ENCODE measurements at regions not wholly inside any gene's neighbourhood (a gene's known extent, or its start where the extent isn't known, plus 50 kb on each side); places are given as distances from the start of the nearest gene placed in this dataset.

DNA sequence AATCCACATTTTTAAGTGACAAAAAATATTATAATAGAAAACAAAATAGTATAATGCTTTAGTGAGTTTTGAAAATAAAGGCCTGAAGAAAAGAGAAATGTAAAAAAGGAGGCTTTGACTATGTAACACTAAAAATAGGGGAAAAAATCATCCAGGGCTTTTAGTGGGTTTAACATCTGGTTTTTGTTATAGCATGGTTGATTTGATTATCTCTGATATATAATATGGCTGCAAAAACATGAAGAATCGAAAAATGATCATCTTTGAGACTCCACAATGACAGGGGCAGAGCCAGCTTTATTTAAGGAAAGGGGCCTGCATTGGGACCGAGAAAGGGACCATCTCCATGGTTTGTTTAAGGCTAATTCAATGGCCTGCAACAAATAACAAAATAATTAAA, 393.8 kb downstream of the PLK2 start:
- H3K4me3 ChIP-seq (ENCODE audit: low read length in 3 of 3), result no peak overlapping the region
- no peaks in the 10 kb centered on the region for H3K36me3 ChIP-seq (ENCODE audit: control insufficient read depth in 3 of 3, insufficient read depth in 3 of 3, low read length in 3 of 3)
- no peaks in the 10 kb centered on the region for H3K9me3 ChIP-seq (ENCODE audit: control insufficient read depth in 3 of 3, low read length in 3 of 3)
- no peak overlapping the region for H3K27ac ChIP-seq (ENCODE audit: low read depth, low read length)
- no peak overlapping the region for H3K9ac ChIP-seq (ENCODE audit: low read depth in 1 of 3, low read length in 3 of 3)
- H3K4me1 ChIP-seq (ENCODE audit: control insufficient read depth in 3 of 3, insufficient read depth in 3 of 3, low read length in 3 of 3), result peaks cover 0 to under 1% (median 0%) of the 10 kb centered on the region in 3 donors
- no peaks in the 10 kb centered on the region for H3K27me3 ChIP-seq (ENCODE audit: control insufficient read depth in 3 of 3, insufficient read depth in 3 of 3, low read length in 3 of 3)

DNA sequence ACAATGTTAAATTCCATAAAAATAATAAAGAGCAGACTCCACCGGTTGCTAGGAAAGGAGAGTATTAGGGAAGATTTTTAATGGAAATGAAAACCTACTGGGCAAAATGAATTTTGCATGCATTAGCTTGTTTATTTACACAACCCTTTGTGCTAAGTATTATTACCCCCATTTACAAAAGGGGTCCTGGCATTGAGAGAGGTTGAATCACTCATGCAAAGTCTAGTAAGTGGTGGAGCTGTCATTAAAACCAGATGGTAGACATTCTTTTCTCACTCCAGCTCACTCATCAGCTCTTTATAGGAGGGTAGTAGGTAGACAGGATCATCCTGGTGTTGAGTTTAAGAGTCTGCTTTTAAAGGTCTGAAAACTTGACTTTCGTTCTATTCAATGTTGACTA, 395.1 kb downstream of the PLK2 start:
- Histone ChIP-seq H3K27me3 (ENCODE audit: control insufficient read depth in 3 of 3, insufficient read depth in 3 of 3, low read length in 3 of 3) (no peaks in the 10 kb centered on the region), H3K4me1 (ENCODE audit: control insufficient read depth in 3 of 3, insufficient read depth in 3 of 3, low read length in 3 of 3) (no peaks in the 10 kb centered on the region), H3K9me3 (ENCODE audit: control insufficient read depth in 3 of 3, low read length in 3 of 3) (no peaks in the 10 kb centered on the region), H3K4me3 (ENCODE audit: low read length in 3 of 3) (no peak overlapping the region), H3K36me3 (ENCODE audit: control insufficient read depth in 3 of 3, insufficient read depth in 3 of 3, low read length in 3 of 3) (no peaks in the 10 kb centered on the region), H3K27ac (ENCODE audit: low read depth, low read length) (no peak overlapping the region), H3K9ac (ENCODE audit: low read depth in 1 of 3, low read length in 3 of 3) (no peak overlapping the region)

DNA sequence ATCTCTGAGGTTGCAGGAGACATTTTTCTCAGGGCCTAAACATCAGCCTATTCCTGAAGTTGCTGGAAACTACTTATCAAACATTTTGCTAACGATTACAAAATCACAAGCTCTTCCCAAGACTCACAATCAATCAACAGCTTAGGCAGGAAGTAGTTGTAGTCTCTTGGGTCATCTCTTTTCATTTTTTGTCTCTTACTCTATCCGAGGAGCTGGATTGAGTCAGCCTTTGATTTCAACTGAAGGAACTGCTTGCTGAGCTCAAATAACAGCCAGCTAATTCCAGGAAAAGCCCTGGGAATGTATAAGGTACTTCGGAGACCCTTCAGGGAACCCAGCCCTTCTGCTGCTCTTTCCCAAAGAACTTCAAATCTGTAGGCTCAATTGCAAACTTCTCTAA, 398.9 kb downstream of the PLK2 start:
- Histone ChIP-seq H3K4me3 (ENCODE audit: low read length in 3 of 3) (no peak overlapping the region), H3K9me3 (ENCODE audit: control insufficient read depth in 3 of 3, low read length in 3 of 3) (no peaks in the 10 kb centered on the region), H3K9ac (ENCODE audit: low read depth in 1 of 3, low read length in 3 of 3) (no peak overlapping the region), H3K27me3 (ENCODE audit: control insufficient read depth in 3 of 3, insufficient read depth in 3 of 3, low read length in 3 of 3) (no peaks in the 10 kb centered on the region), H3K36me3 (ENCODE audit: control insufficient read depth in 3 of 3, insufficient read depth in 3 of 3, low read length in 3 of 3) (no peaks in the 10 kb centered on the region), H3K27ac (ENCODE audit: low read depth, low read length) (no peak overlapping the region), H3K4me1 (ENCODE audit: control insufficient read depth in 3 of 3, insufficient read depth in 3 of 3, low read length in 3 of 3) (no peaks in the 10 kb centered on the region)

DNA sequence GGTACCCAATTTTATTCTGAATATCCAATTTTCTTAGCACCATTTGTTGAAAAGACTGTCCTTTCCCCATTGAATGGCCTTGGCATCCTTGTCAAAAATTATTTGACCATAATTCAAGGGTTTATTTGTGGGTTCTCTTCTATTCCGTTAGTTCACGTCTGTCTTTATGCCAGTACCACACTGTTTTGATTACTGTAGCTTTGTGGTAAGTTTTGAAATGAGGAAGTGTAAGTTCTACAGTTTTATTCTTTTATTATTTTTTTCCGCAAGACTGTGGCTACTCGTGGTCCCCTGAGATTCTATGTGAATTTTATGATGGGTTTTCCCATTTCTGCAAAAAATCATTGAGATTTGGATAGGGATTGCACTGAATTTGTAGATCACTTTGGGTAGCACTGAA, 402.6 kb downstream of the PLK2 start:
- H3K9me3 ChIP-seq (ENCODE audit: control insufficient read depth in 3 of 3, low read length in 3 of 3), result no peaks in the 10 kb centered on the region
- H3K4me1 ChIP-seq (ENCODE audit: control insufficient read depth in 3 of 3, insufficient read depth in 3 of 3, low read length in 3 of 3), result no peaks in the 10 kb centered on the region
- no peaks in the 10 kb centered on the region for H3K36me3 ChIP-seq (ENCODE audit: control insufficient read depth in 3 of 3, insufficient read depth in 3 of 3, low read length in 3 of 3)
- no peak overlapping the region for H3K4me3 ChIP-seq (ENCODE audit: low read length in 3 of 3)
- no peaks in the 10 kb centered on the region for H3K27me3 ChIP-seq (ENCODE audit: control insufficient read depth in 3 of 3, insufficient read depth in 3 of 3, low read length in 3 of 3)
- H3K9ac ChIP-seq (ENCODE audit: low read depth in 1 of 3, low read length in 3 of 3), result no peak overlapping the region
- no peak overlapping the region for H3K27ac ChIP-seq (ENCODE audit: low read depth, low read length)

DNA sequence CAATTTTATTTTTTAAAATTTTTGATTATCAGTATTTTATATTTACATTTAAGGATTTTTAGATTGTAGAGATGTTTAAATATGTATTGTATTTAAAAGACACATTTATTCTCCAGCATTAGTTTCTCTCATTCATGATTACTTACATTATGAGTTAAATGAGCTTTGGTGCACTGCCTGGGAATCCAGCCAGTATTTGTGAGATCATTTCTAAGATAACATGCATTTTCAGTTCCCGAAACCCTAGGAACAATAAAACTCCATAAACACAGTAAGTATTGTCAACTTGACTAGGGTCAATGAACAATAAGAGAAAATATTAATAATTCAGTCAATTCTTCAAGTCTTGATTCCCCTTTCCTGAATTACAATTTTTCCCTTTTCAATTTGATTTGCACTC, 403.3 kb downstream of the PLK2 start:
- H3K27ac ChIP-seq (ENCODE audit: low read depth, low read length), result no peak overlapping the region
- no peak overlapping the region for H3K4me3 ChIP-seq (ENCODE audit: low read length in 3 of 3)
- H3K4me1 ChIP-seq (ENCODE audit: control insufficient read depth in 3 of 3, insufficient read depth in 3 of 3, low read length in 3 of 3), result no peaks in the 10 kb centered on the region
- H3K36me3 ChIP-seq (ENCODE audit: control insufficient read depth in 3 of 3, insufficient read depth in 3 of 3, low read length in 3 of 3), result no peaks in the 10 kb centered on the region
- H3K9me3 ChIP-seq (ENCODE audit: control insufficient read depth in 3 of 3, low read length in 3 of 3), result no peaks in the 10 kb centered on the region
- H3K27me3 ChIP-seq (ENCODE audit: control insufficient read depth in 3 of 3, insufficient read depth in 3 of 3, low read length in 3 of 3), result no peaks in the 10 kb centered on the region
- H3K9ac ChIP-seq (ENCODE audit: low read depth in 1 of 3, low read length in 3 of 3), result no peak overlapping the region

DNA sequence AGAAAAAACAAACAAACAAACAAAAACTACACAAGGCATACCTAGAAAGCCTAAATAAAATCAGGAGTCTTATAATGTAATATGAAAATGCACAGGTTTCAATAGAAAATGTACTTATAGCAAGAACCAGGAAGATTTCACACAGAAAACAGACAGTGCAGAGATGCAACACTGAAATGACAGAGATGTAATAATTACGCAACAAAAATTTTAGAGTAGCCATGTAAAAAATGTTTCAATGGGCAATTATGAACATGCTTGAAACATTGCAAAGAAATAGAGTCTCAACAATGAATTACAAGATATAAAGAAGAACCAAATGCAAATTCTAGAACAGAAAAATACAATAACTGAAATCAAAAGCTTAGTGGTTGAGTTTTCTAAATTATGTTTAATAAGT, 405.9 kb downstream of the PLK2 start:
- Histone ChIP-seq H3K4me1 (ENCODE audit: control insufficient read depth in 3 of 3, insufficient read depth in 3 of 3, low read length in 3 of 3) (no peaks in the 10 kb centered on the region), H3K9me3 (ENCODE audit: control insufficient read depth in 3 of 3, low read length in 3 of 3) (no peaks in the 10 kb centered on the region), H3K36me3 (ENCODE audit: control insufficient read depth in 3 of 3, insufficient read depth in 3 of 3, low read length in 3 of 3) (no peaks in the 10 kb centered on the region), H3K27me3 (ENCODE audit: control insufficient read depth in 3 of 3, insufficient read depth in 3 of 3, low read length in 3 of 3) (no peaks in the 10 kb centered on the region), H3K4me3 (ENCODE audit: low read length in 3 of 3) (no peak overlapping the region), H3K27ac (ENCODE audit: low read depth, low read length) (no peak overlapping the region), H3K9ac (ENCODE audit: low read depth in 1 of 3, low read length in 3 of 3) (no peak overlapping the region)

DNA sequence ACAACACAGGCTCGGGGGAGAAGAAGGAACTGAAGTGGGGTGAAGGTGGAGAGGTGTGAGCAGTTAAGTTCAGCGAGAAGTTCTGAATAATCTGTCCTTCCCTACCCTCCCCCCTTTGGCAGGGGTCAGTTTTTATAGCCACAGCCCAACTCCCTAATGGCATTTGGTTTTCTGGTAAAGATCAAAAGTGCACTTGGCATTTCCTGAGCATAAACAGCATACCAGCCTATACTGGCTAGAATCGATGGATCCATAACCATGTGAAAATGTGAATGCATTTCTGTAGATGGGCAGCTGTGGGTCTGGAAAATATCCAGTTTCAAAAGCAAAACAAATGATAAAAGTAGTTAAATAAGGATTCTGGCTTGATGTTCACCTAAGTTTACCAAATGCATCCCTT, 410.9 kb downstream of the PLK2 start:
- H3K9me3 ChIP-seq (ENCODE audit: control insufficient read depth in 3 of 3, low read length in 3 of 3), result no peaks in the 10 kb centered on the region
- H3K4me3 ChIP-seq (ENCODE audit: low read length in 3 of 3), result no peak overlapping the region
- no peaks in the 10 kb centered on the region for H3K4me1 ChIP-seq (ENCODE audit: control insufficient read depth in 3 of 3, insufficient read depth in 3 of 3, low read length in 3 of 3)
- H3K27me3 ChIP-seq (ENCODE audit: control insufficient read depth in 3 of 3, insufficient read depth in 3 of 3, low read length in 3 of 3), result no peaks in the 10 kb centered on the region
- H3K9ac ChIP-seq (ENCODE audit: low read depth in 1 of 3, low read length in 3 of 3), result no peak overlapping the region
- no peak overlapping the region for H3K27ac ChIP-seq (ENCODE audit: low read depth, low read length)
- no peaks in the 10 kb centered on the region for H3K36me3 ChIP-seq (ENCODE audit: control insufficient read depth in 3 of 3, insufficient read depth in 3 of 3, low read length in 3 of 3)

DNA sequence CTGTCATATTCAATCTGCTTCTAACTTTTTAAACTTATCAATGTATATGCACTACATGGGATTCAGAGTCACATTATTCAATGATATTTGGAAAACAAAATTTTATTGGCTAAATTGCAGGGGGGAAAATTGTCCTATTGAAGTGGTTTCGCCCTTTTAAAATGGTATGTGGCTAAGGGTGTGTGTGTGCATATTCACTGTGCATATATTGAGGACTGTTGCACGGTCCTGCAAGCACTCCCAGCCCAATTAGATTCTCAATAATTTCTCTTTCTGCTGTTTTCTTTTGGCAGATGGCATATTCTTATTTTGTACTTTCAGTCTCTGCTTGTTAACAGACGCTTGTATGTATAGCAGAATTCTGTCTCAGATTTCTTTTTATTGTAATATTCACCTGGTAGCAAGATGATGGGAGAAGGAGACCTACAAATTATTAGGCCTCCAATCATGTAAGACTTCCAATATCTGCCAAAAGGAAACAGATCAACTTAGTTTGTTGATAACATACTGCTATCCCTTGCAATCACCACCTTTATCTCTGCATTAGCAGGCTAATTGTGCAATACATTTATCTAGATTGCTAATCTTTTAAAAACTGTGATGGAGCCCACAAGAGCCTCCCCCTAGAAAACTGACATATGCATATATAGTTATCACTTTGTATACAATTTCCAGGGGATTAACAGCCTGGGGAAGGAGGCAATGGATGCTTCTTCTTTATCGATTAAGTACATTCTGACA, 411.5 kb downstream of the PLK2 start:
- H3K36me3 ChIP-seq (ENCODE audit: control insufficient read depth in 3 of 3, insufficient read depth in 3 of 3, low read length in 3 of 3), result no peaks in the 10 kb centered on the region
- no peaks in the 10 kb centered on the region for H3K9me3 ChIP-seq (ENCODE audit: control insufficient read depth in 3 of 3, low read length in 3 of 3)
- no peak overlapping the region for H3K4me3 ChIP-seq (ENCODE audit: low read length in 3 of 3)
- H3K27ac ChIP-seq (ENCODE audit: low read depth, low read length), result no peak overlapping the region
- H3K27me3 ChIP-seq (ENCODE audit: control insufficient read depth in 3 of 3, insufficient read depth in 3 of 3, low read length in 3 of 3), result no peaks in the 10 kb centered on the region
- H3K4me1 ChIP-seq (ENCODE audit: control insufficient read depth in 3 of 3, insufficient read depth in 3 of 3, low read length in 3 of 3), result no peaks in the 10 kb centered on the region
- no peak overlapping the region for H3K9ac ChIP-seq (ENCODE audit: low read depth in 1 of 3, low read length in 3 of 3)

DNA sequence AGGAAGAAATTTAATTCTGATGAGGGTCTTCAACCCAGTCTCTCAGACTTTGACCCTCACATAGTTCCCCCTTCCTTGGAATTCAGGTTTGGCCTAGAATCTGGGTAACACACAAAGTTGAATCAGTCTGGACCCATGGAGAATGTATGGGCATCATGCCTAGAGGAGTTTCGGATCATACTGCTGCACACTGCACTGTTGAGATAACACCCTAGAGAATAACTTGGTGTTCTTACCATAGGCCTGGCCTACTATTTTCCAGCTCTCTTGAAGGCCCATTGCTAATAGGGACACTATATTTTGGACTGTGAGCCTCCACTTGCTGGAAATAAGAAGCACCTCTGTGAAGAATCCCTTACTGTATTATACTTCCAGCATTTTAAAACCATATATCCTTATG, 413.5 kb downstream of the PLK2 start:
- Histone ChIP-seq H3K4me1 (ENCODE audit: control insufficient read depth in 3 of 3, insufficient read depth in 3 of 3, low read length in 3 of 3) (no peaks in the 10 kb centered on the region), H3K27ac (ENCODE audit: low read depth, low read length) (no peak overlapping the region), H3K9me3 (ENCODE audit: control insufficient read depth in 3 of 3, low read length in 3 of 3) (no peaks in the 10 kb centered on the region), H3K9ac (ENCODE audit: low read depth in 1 of 3, low read length in 3 of 3) (no peak overlapping the region), H3K4me3 (ENCODE audit: low read length in 3 of 3) (no peak overlapping the region), H3K27me3 (ENCODE audit: control insufficient read depth in 3 of 3, insufficient read depth in 3 of 3, low read length in 3 of 3) (no peaks in the 10 kb centered on the region), H3K36me3 (ENCODE audit: control insufficient read depth in 3 of 3, insufficient read depth in 3 of 3, low read length in 3 of 3) (no peaks in the 10 kb centered on the region)

DNA sequence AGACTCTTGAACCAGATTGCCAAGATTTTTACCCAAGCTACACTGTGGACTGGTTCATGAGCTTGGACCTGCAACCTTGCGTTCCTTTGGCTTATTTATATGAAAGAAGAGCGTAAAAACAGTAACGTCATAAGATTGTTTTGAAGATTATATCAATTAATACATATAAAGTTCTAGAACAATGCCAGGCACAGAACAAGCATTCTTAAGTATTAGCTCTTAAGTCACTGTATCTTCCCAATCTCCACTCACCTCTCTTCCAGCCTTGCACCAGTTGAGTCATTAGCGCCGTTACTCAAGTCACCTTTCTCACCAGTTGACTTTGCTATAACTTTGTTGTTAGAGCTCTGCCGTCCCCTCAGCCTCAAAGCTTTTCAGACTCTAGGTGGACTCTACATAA, 415.7 kb downstream of the PLK2 start:
- Histone ChIP-seq H3K36me3 (ENCODE audit: control insufficient read depth in 3 of 3, insufficient read depth in 3 of 3, low read length in 3 of 3) (no peaks in the 10 kb centered on the region), H3K9me3 (ENCODE audit: control insufficient read depth in 3 of 3, low read length in 3 of 3) (no peaks in the 10 kb centered on the region), H3K4me1 (ENCODE audit: control insufficient read depth in 3 of 3, insufficient read depth in 3 of 3, low read length in 3 of 3) (no peaks in the 10 kb centered on the region), H3K9ac (ENCODE audit: low read depth in 1 of 3, low read length in 3 of 3) (no peak overlapping the region), H3K27me3 (ENCODE audit: control insufficient read depth in 3 of 3, insufficient read depth in 3 of 3, low read length in 3 of 3) (no peaks in the 10 kb centered on the region), H3K27ac (ENCODE audit: low read depth, low read length) (no peak overlapping the region), H3K4me3 (ENCODE audit: low read length in 3 of 3) (no peak overlapping the region)

Data from skeletal muscle tissue (tissue), 3 donors.